ENCODE measurements at regions not wholly inside any gene's neighbourhood (a gene's known extent, or its start where the extent isn't known, plus 50 kb on each side); places are given as distances from the start of the nearest gene placed in this dataset.

GRCh38 chr12:69095765-69096477 is 143.4 kb upstream of the CPSF6 start:
- peak; percentile 70 for DNase-seq (ENCODE audit: low read depth)

- peak; percentile 31 for DNase-seq (ENCODE audit: low read depth)
These were observed 142.6 kb upstream of the CPSF6 start for GRCh38 chr12:69096669-69097335.

- DNase-seq (ENCODE audit: low read depth), result peak; percentile 53
These were observed 141.6 kb upstream of the CPSF6 start for GRCh38 chr12:69097619-69098368.

GRCh38 chr12:69099201-69099837 is 140.1 kb upstream of the CPSF6 start:
- DNase-seq (ENCODE audit: low read depth), result no peak

- peak; percentile 63 for DNase-seq (ENCODE audit: low read depth)
These were observed 137.9 kb upstream of the CPSF6 start for GRCh38 chr12:69101505-69101904.

GRCh38 chr12:69102856-69103255 is 136.5 kb upstream of the CPSF6 start:
- DNase-seq (ENCODE audit: low read depth), result no peak

GRCh38 chr12:69105101-69105962 is 134.0 kb upstream of the CPSF6 start:
- no peak for DNase-seq (ENCODE audit: low read depth)

- no peak for DNase-seq (ENCODE audit: low read depth)
These were observed 132.8 kb upstream of the CPSF6 start for GRCh38 chr12:69106482-69107118.

GRCh38 chr12:69107541-69107940 is 131.8 kb upstream of the CPSF6 start:
- no peak for DNase-seq (ENCODE audit: low read depth)

GRCh38 chr12:69108037-69108436 is 131.3 kb upstream of the CPSF6 start:
- DNase-seq (ENCODE audit: low read depth), result no peak

- no peak for DNase-seq (ENCODE audit: low read depth)
These were observed 126.8 kb upstream of the CPSF6 start for GRCh38 chr12:69112616-69113015.

- DNase-seq (ENCODE audit: low read depth), result no peak
These were observed 124.3 kb upstream of the CPSF6 start for GRCh38 chr12:69115099-69115498.

GRCh38 chr12:69115951-69116350 is 123.4 kb upstream of the CPSF6 start:
- no peak for DNase-seq (ENCODE audit: low read depth)

- no peak for DNase-seq (ENCODE audit: low read depth)
These were observed 121.7 kb upstream of the CPSF6 start for GRCh38 chr12:69117566-69118266.

GRCh38 chr12:69118516-69118915 is 120.9 kb upstream of the CPSF6 start:
- no peak for DNase-seq (ENCODE audit: low read depth)

- DNase-seq (ENCODE audit: low read depth), result no peak
These were observed 119.6 kb upstream of the CPSF6 start for GRCh38 chr12:69119770-69120169.

GRCh38 chr12:69120354-69120753 is 119.0 kb upstream of the CPSF6 start:
- no peak for DNase-seq (ENCODE audit: low read depth)

GRCh38 chr12:69123311-69123710 is 116.1 kb upstream of the CPSF6 start:
- no peak for DNase-seq (ENCODE audit: low read depth)

GRCh38 chr12:69123919-69124638 is 115.3 kb upstream of the CPSF6 start:
- DNase-seq (ENCODE audit: low read depth), result no peak

Data from myocyte (in vitro differentiated cells).